Prostate gland (tissue), 2 donors: ENCODE measurements at regions not wholly inside any gene's neighbourhood (a gene's known extent, or its start where the extent isn't known, plus 50 kb on each side); places are given as distances from the start of the nearest gene placed in this dataset.

Experiments
- DNase-seq: peaks from one replicate; pipeline ENCODE4 v3.0.0-alpha.2; 2019; ENCODE audit warnings: low spot score
- H3K27ac ChIP-seq, 2 donors: fragments of 200-600 bp; sonication (generic); 2 replicates each; pipeline ENCODE4 v1.5.1; 2017 to 2019
- H3K27me3 ChIP-seq: fragments of 200-600 bp; sonication (generic); replicated peaks from 2 replicates; pipeline ENCODE4 v1.5.1; 2019; ENCODE audit not compliant: insufficient read depth
- H3K36me3 ChIP-seq, 2 donors: fragments of 200-600 bp; sonication (generic); 1 replicate in 1 of 2; 2 replicates in 1 of 2; pipeline versions ENCODE4 v1.5.1 to v1.8.1; 2017 to 2019
- H3K4me1 ChIP-seq: fragments of 200-600 bp; sonication (generic); replicated peaks from 2 replicates; pipeline ENCODE4 v1.5.1; 2019
- H3K4me3 ChIP-seq, 2 donors: fragments of 200-600 bp; sonication (generic); 2 replicates each; pipeline ENCODE4 v1.5.1; 2017 to 2019
- H3K9me3 ChIP-seq: fragments of 200-600 bp; sonication (generic); 2 replicates; pipeline ENCODE4 v1.5.1; 2017
- POLR2A ChIP-seq: fragments of 450-650 bp; IDR thresholded peaks from one replicate; pipeline ENCODE4 v1.6.1; 2016; ENCODE audit warnings: antibody characterized with exemption, mild to moderate bottlenecking
- POLR2AphosphoS5 ChIP-seq: sonication (generic); formaldehyde crosslinking; IDR thresholded peaks from one replicate; pipeline ENCODE4 v1.6.1; 2017; ENCODE audit warnings: antibody characterized with exemption
- WGBS: methylation state at CpG from one replicate; pipeline ENCODE4 v1.1.5; 2018; 5-methylcytosine and 5-hydroxymethylcytosine counted together
- intact Hi-C: fragments of 100-400 bp; cut with DNase I; formaldehyde crosslinking; loops from one replicate; pipeline ENCODE4 v1.14.2; 2022
- TF ChIP-seq, protein P1 (sequence below), 4 experiments: fragments of 200-600 bp in 2 of 4; fragments of 450-650 bp in 2 of 4; sonication (generic) in 2 of 4; IDR thresholded peaks; 1 replicate in 3 of 4; 2 replicates in 1 of 4; pipeline ENCODE4 v1.5.1; 2016 to 2019; ENCODE audit warnings: antibody characterized with exemption in 4 of 4, mild to moderate bottlenecking in 2 of 4, moderate library complexity in 2 of 4

DNA sequence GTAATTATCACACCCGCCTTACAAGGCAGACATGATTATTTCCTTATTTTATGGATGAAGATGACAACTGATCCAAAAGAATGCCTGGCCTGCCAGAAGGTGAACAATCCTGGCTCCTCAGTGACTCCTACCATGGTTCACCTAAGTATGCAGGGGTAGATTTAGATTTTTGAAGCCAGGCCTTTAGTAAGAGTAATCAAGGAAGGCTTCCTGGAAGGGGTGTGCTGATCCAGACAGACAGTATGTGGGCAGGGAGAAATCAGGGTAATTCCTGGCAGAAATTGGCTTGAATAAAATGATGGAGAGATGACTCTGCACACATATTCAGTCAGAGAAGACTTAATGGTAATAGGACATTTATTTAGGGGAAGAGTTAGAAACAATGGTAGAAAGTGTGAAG, 637.7 kb upstream of the FANCL start:
- no peak for TF ChIP-seq POLR2A
- TF ChIP-seq, protein P1, sequence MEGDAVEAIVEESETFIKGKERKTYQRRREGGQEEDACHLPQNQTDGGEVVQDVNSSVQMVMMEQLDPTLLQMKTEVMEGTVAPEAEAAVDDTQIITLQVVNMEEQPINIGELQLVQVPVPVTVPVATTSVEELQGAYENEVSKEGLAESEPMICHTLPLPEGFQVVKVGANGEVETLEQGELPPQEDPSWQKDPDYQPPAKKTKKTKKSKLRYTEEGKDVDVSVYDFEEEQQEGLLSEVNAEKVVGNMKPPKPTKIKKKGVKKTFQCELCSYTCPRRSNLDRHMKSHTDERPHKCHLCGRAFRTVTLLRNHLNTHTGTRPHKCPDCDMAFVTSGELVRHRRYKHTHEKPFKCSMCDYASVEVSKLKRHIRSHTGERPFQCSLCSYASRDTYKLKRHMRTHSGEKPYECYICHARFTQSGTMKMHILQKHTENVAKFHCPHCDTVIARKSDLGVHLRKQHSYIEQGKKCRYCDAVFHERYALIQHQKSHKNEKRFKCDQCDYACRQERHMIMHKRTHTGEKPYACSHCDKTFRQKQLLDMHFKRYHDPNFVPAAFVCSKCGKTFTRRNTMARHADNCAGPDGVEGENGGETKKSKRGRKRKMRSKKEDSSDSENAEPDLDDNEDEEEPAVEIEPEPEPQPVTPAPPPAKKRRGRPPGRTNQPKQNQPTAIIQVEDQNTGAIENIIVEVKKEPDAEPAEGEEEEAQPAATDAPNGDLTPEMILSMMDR (IDR thresholded peaks at IDR 0.05): no peak
- TF ChIP-seq POLR2AphosphoS5: no peak
- Histone ChIP-seq H3K27me3 (no peaks in the 10 kb centered on the region), H3K36me3 (no peaks in the 10 kb centered on the region), H3K4me3 (no peak overlapping the region), H3K9me3 (no peaks in the 10 kb centered on the region), H3K27ac (no peak overlapping the region), H3K4me1 (no peaks in the 10 kb centered on the region)
- no peak for DNase-seq
- intact Hi-C loops: no loop called here
- WGBS: 76% methylated on average over 1 of the region's 1 CpG

DNA sequence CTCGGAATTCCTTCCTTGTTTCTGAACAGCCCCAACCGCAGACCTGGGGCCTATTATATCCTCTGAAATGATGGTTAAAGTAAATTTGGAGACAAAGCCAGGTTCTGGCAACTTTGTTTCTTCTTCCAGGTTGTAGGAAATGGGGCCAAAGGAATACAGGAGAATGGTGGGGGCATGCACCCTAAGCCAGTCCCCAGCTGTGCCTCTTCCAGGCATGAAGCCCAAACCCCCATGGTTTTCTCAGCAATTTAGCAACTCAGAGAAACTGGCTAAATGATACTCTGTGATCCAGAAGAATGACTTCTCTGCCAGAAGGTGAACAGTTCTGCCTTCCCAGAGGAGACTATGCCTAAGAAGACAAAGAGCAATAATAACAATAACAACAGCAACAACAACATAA, 635.0 kb upstream of the FANCL start:
- no peak overlapping the region for H3K27ac ChIP-seq
- no peak for DNase-seq
- H3K27me3 ChIP-seq: no peaks in the 10 kb centered on the region
- H3K4me3 ChIP-seq: no peak overlapping the region
- no peaks in the 10 kb centered on the region for H3K4me1 ChIP-seq
- H3K9me3 ChIP-seq: no peaks in the 10 kb centered on the region
- TF ChIP-seq POLR2AphosphoS5 (no peak), POLR2A (no peak)
- TF ChIP-seq, protein P1 (IDR thresholded peaks at IDR 0.05): no peak
- intact Hi-C loops: no loop called here
- 74% methylated on average over 2 of the region's 2 CpGs for WGBS
- no peaks in the 10 kb centered on the region for H3K36me3 ChIP-seq

DNA sequence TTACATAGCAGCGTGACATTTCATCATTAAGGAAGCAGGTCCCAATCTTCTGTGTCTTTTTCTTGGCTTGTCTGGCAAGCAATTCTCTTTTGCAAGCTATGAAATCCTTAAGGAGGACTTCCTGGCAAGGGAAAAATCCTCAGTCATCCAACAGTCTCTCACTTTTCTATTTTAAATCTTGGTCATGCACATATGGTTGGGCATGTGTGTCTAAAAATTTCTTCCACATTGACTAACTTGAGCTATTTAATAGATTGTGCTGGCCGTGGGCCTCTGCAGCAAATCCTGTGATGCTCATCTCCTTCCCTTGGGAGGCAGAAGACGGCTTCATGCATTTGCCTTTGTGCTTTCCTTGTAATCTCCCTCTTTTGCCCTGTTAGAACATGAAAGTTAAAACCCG, 634.3 kb upstream of the FANCL start:
- Histone ChIP-seq H3K4me1 (no peaks in the 10 kb centered on the region), H3K9me3 (no peaks in the 10 kb centered on the region), H3K36me3 (no peaks in the 10 kb centered on the region), H3K27ac (no peak overlapping the region), H3K4me3 (no peak overlapping the region), H3K27me3 (no peaks in the 10 kb centered on the region)
- intact Hi-C loops: no loop called here
- DNase-seq: no peak
- no peak for TF ChIP-seq POLR2AphosphoS5
- no peak for TF ChIP-seq POLR2A
- TF ChIP-seq, protein P1 (IDR thresholded peaks at IDR 0.05): no peak
- WGBS: 80% methylated on average over 4 of the region's 4 CpGs

DNA sequence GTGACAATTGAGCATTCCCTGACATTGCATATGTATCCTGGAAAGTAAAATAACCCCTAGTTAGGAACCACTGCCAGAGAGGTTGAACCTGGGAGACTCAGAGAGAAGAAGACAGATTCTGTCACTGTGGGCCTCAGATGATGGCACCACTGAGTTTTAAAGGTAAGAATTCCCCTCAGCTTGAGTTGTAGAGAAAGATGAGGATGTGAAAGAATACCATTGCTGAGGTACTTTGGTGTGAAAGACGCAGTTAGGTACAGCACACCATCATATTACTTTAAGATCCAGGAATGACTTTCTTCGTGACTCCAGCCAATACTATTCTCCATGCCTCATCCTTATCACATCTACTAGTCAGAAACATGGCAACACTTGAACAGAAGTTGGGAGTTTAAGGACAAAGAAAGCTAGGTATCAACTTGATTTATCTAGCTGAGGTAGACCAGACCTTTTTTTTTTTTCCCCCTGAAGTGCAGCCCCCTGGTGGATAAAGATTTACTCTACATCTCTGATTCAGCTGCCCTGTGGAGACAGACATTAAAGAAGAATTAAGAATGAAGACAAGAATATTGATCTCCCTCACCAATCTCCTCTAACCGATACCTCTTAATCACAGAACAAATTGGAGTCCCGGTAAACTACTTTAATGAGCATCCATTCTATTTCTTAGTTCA, 630.5 kb upstream of the FANCL start:
- TF ChIP-seq POLR2A (no peak), POLR2AphosphoS5 (no peak)
- TF ChIP-seq, protein P1 (IDR thresholded peaks at IDR 0.05): no peak
- intact Hi-C loops: no loop called here
- Histone ChIP-seq H3K27me3 (no peaks in the 10 kb centered on the region), H3K4me1 (no peaks in the 10 kb centered on the region), H3K27ac (no peak overlapping the region), H3K36me3 (no peaks in the 10 kb centered on the region), H3K9me3 (no peaks in the 10 kb centered on the region), H3K4me3 (no peak overlapping the region)
- no peak for DNase-seq
- WGBS: 93% methylated on average over 4 of the region's 4 CpGs

DNA sequence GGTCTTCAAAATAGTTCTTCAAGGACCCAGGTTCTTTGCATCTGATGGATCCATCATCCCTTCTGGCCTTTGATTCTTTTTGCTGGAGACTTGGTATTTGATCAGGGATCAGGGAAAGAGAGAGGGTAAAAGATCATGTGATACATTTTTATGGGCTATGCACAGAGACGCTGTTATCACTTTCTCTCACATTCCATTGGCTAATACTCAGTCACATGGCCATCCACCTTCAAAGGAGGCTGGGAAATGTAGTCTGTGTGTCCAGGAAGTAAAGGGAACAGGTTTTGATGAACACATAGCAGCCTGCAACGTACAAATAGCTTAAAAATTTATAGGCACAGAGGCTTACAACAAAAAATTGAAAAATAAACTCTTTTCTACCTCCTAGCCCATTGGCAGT, 629.6 kb upstream of the FANCL start:
- Histone ChIP-seq H3K27me3 (no peaks in the 10 kb centered on the region), H3K27ac (no peak overlapping the region), H3K4me3 (no peak overlapping the region), H3K36me3 (no peaks in the 10 kb centered on the region), H3K4me1 (no peaks in the 10 kb centered on the region), H3K9me3 (no peaks in the 10 kb centered on the region)
- intact Hi-C loops: no loop called here
- TF ChIP-seq, protein P1 (IDR thresholded peaks at IDR 0.05): no peak
- TF ChIP-seq POLR2A (no peak), POLR2AphosphoS5 (no peak)
- 59% methylated on average over 2 of the region's 2 CpGs for WGBS
- no peak for DNase-seq
